ENCODE measurements at regions not wholly inside any gene's neighbourhood (a gene's known extent, or its start where the extent isn't known, plus 50 kb on each side); places are given as distances from the start of the nearest gene placed in this dataset.
A peak's percentile ranks its signal among the peaks of the same experiment; 100 is the strongest.
"Not testable (repeated sequence)": the region's sequence is repeated elsewhere in the genome, so short reads cannot be mapped to it uniquely, and the experiment has no call there.

GRCh38 chrX:23458957-23459356, 124.3 kb downstream of the PTCHD1 start:
- DNase-seq = not testable (repeated sequence)

DNA sequence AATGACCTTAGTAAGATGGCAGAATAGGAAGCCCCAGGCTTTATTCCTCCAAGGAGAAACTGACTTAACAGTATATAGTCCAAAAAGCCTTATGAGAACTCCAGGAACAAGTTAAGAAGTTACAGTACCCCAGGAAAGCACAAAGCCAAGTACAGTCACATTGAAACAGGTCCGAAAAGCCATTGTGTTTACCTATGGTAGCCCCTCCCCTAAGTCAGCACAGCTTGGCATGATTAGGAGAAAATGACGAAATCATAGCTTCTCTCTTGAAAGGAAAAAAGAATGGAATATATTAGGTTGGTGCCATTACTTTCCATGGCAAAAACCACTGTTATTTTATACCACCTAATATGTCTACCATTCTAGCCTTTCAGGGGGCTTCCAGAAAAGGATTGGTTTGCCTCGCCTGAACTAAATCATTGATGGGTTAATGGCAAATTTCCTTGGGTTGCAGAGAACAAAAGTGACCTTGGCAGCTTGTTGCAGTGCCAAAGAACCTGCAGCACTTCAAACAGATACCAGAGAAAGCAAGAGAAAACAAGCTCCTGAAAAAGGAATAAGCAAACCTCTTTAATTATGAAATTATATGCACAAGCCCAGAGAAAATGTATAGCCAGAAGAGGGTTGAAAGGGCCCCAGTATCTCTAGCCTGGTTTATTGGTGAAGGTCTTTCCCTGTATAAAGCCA, 130.6 kb downstream of the PTCHD1 start:
- no peak for DNase-seq

- no peak for DNase-seq
These were observed 131.3 kb downstream of the PTCHD1 start for GRCh38 chrX:23465985-23466384.

GRCh38 chrX:23478056-23478455, 143.4 kb downstream of the PTCHD1 start:
- DNase-seq = no peak

- DNase-seq = no peak
These were observed 143.9 kb downstream of the PTCHD1 start for GRCh38 chrX:23478561-23478960.

DNA sequence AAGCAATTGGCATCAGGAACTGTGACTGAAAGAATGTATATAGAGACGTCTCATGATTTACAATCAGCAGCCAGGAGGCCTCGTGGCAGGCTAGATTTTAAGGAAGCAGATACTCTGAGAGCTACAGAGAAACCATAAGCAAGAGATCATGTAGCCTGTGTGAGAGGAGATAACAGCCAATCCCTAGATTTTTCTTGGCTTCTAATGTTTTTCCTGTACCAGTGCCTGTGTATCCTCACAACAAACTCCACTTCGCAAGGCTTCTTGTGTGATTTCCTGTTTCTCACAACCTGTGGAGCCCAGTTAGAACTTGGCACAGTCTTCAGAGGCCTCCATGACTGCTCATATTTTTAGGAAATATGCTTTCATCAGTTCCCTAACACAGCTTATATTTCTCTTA, 147.9 kb downstream of the PTCHD1 start:
- DNase-seq = no peak

DNA sequence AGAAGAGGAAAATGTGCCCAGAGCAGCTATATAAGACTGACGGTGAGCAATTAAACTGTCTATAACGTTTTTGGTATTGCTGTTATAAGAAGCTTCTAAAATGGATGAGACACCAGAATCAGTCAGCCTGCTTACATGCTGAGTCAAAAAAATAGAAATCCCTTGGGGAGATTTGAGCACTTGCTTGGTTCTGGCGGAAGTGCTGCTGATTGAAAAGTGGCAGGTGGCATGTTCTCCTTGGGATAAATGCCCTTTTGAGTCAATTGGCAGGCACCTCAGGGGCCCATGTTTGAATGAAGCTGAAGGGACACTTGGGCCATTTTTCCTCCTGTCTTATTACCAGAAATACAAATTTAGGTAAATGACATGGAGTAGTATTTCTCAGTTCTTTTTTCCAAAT, 148.7 kb downstream of the PTCHD1 start:
- no peak for DNase-seq

DNA sequence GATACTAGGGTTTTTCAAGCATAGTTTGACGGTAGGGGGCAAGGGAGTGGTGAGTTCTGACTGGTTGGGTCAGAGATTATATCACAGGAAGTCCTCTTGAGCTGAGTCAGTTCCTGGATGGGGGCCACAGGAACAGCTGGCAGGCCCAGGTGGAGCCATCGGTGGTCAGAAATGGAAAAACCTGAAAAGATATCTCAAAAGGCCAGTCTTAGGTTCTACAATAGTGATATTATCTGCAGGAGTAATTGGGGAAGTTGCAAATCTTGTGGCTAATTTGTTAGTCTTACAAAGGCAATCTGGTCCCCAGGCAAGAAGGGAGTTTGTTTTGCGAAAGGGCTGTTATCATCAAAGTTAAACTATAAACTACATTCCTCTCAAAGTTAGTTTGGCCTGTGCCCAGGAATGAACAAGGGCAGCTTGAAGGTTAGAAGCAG, 159.3 kb downstream of the PTCHD1 start:
- no peak for DNase-seq

GRCh38 chrX:23494741-23495140, 160.1 kb downstream of the PTCHD1 start:
- no peak for DNase-seq

- DNase-seq = no peak
These were observed 163.3 kb downstream of the PTCHD1 start for GRCh38 chrX:23497919-23498318.

DNA sequence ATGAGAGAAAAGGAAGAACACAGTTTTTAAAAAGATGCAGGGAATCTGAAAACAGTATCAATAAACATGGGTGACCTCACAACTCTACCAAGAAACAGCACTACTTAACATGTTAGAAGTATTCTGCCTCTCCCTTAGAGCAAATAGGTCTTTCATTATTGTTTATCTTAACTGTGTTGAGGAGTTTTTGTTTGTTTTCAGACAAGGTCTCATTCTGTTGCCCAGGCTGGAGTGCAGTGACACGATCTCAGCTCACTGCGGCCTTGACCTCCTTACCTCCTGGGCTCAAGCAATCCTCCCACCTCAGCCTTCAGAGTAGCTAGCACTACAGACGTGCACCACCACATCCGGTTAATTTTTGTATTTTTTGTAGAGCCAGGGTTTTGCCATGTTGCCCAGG, 165.3 kb upstream of the PRDX4 start:
- DNase-seq = no peak

- peak; percentile 70 for DNase-seq
These were observed 163.3 kb upstream of the PRDX4 start for GRCh38 chrX:23503835-23504539.

DNA sequence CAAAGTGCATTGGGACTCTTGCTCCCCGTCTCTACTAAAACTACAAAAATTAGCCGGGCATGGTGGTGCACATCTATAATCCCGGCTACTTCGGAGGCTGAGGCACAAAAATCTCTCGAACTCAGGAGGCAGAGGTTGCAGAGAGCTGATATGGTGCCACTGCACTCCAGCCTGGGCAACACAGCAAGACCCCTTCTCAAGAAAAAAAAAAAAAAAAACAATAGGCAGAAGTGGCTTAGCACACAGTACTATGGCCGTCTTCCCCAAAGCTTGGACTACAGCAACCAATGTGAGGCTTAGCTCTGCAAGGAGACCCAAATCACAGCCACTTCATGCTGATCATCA, 162.8 kb upstream of the PRDX4 start:
- DNase-seq = no peak

GRCh38 chrX:23504895-23505294, 162.4 kb upstream of the PRDX4 start:
- no peak for DNase-seq

DNA sequence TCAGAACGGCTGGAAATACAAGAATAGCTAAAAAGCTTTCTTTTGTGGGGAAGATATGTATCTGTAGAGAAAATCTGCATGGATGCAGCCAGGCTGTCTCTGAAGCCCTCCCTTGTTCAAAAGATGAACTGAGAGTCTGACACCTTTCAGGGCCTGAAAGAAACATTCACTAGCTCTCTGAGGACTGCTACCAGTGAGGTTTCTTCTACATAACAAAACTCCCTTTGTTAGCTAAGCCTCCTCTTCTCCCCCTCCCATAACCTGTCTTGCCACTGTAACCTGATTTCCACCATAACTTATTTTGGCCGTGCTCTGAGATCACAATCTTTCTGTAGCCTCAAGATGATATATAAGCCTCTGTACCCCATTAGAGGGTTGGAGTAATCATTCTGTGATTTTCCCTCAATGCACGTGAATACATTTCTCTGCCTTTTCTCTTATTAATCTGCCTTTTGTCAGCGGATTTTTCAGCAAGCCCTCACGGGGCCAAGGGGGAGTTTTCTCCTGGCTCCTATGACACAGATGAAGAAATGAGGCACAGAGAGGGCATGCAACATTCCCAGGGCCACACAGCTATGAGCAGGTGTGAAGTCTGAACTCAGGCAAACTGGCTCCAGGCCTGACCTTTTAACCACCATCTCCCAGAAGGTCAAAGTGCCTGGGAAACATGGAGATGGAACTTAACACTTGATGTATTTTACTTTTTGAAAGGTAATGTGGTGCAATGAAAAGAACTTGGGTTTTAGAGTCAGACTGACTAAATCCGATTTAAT, 161.6 kb upstream of the PRDX4 start:
- DNase-seq = no peak

- no peak for DNase-seq
These were observed 158.0 kb upstream of the PRDX4 start for GRCh38 chrX:23509256-23509655.

DNA sequence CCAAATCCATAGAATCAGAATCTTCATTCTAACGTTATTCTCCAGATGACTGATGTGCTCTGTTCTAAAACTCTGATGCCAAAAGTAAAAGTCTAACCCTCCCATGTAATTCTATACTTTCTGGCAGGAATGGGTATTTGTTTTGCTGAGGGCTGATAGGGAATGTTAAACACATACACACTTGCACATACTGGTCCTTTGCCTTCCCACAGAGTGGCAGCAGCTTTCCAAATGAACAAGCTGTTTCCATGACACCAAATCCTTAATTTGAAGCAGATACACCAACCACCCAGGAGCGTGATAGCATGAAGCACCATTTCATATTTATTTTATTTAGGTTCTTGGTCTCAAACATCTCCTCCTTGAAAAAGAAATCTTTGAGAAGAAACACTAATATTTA, 155.5 kb upstream of the PRDX4 start:
- DNase-seq = no peak

DNA sequence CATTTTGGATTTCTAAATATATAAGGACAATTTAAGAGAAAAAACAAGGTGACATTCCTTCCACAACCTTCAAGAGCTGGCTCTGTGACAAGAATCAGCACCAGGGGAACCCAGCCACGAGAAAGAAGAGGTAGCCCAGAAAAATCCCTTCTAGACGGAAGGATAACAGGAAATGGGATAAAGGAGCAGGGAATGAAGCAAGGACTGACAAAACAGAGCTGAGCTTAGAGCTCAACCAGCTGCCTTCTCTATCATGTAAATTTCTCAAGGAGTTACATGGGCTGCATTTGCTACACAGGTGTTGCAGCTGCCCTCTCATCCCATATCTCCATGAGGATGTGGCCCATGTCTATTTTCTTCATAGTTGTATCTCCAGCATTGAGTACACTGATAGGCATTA, 154.2 kb upstream of the PRDX4 start:
- DNase-seq = no peak

DNA sequence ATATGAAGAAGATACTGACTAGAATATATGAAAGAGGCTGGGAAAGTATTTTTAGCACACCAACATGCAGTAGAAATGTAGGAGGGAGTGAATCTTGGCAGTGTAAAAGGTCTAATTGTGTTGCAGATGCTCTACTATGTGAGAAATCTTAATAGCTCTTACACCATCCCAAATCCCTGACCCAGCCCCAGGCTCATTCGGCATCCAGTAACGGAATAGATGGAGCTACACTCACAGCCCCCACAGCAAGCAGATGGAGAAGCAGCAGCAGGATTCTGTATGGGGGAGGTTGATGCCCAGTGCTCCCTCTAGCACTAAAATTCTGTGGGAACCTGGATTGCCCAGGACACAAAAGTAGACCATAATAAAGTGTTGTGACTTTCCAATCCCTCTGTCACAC, 153.2 kb upstream of the PRDX4 start:
- no peak for DNase-seq

DNA sequence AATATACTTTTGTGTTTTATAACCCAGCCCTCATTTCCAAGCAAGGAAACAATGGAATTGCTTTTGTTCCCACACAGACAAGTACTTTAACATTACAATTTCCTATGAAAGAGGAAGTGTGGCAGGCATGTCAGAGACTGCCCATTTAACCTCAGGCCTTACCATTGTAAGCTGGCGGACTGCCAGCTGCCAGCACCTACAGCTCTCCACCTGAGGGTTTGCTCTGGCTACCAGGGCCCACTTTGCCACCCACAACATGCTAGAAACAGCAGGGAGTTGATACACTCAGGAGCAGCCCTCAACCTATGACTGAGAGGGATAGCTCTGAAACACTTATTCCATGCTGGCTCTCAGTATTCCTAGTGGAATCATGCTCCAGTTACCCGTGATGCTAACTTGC, 152.3 kb upstream of the PRDX4 start:
- DNase-seq = no peak

- DNase-seq = not testable (repeated sequence)
These were observed 144.2 kb upstream of the PRDX4 start for GRCh38 chrX:23523026-23523657.

GRCh38 chrX:23524467-23524866, 142.8 kb upstream of the PRDX4 start:
- no peak for DNase-seq

GRCh38 chrX:23525531-23525930, 141.8 kb upstream of the PRDX4 start:
- no peak for DNase-seq

GRCh38 chrX:23540532-23540931, 126.8 kb upstream of the PRDX4 start:
- DNase-seq = no peak

Measured in NCI-H1417 treated with DMSO at 0.1 percent for 48 hours (cell line).